Epithelial cell of esophagus (primary cell): ENCODE measurements at regions not wholly inside any gene's neighbourhood (a gene's known extent, or its start where the extent isn't known, plus 50 kb on each side); places are given as distances from the start of the nearest gene placed in this dataset.

Source experiments
- DNase-seq: peaks from one replicate; pipeline ENCODE4 v3.0.0; 2010; ENCODE audit warnings: low read depth
- H3K4me3 ChIP-seq: 2 replicates; pipeline ENCODE4 v1.5.1; 2011; ENCODE audit warnings: mild to moderate bottlenecking, low read length, control low read depth
- CTCF ChIP-seq: IDR thresholded peaks from 2 replicates; pipeline ENCODE4 v1.5.1; 2011; ENCODE audit warnings: low read depth, mild to moderate bottlenecking, low read length, control low read depth, inconsistent platforms; ENCODE audit not compliant: insufficient read depth; ENCODE audit errors: missing control alignments

- peak; percentile 42 for DNase-seq
- H3K4me3 ChIP-seq: no peak overlapping the region
- TF ChIP-seq CTCF: no peak
These were observed 99.0 kb upstream of the SPANXC start for GRCh38 chrX:141341341-141341740.

- TF ChIP-seq CTCF: no peak
- no peak overlapping the region for H3K4me3 ChIP-seq
- DNase-seq: peak; percentile 41
These were observed 78.5 kb upstream of the SPANXC start for GRCh38 chrX:141320801-141321200.

GRCh38 chrX:141314441-141314840 is 72.1 kb upstream of the SPANXC start:
- peak; percentile 2 for DNase-seq
- no peak overlapping the region for H3K4me3 ChIP-seq
- no peak for TF ChIP-seq CTCF

- DNase-seq: no peak
- no peak overlapping the region for H3K4me3 ChIP-seq
- TF ChIP-seq CTCF: no peak
These were observed 58.7 kb upstream of the SPANXC start for GRCh38 chrX:141301017-141301416.
